Brain microvascular endothelial cell (primary cell): ENCODE measurements at regions not wholly inside any gene's neighbourhood (a gene's known extent, or its start where the extent isn't known, plus 50 kb on each side); places are given as distances from the start of the nearest gene placed in this dataset.

Experiments used
- DNase-seq: peaks from one replicate; pipeline ENCODE4 v3.0.0-alpha.2; 2020
- H3K27ac ChIP-seq: fragments of 250-450 bp; sonication (Bioruptor Pico); 2 replicates; pipeline ENCODE4 v1.5.1; 2020; ENCODE audit warnings: mild to moderate bottlenecking, moderate library complexity
- H3K27me3 ChIP-seq: fragments of 250-450 bp; sonication (Bioruptor Pico); replicated peaks from 2 replicates; pipeline ENCODE4 v1.5.1; 2020; ENCODE audit warnings: mild to moderate bottlenecking
- H3K36me3 ChIP-seq: fragments of 250-450 bp; sonication (Bioruptor Pico); replicated peaks from 2 replicates; pipeline ENCODE4 v1.5.1; 2020; ENCODE audit warnings: mild to moderate bottlenecking
- H3K4me3 ChIP-seq: 2 replicates; pipeline ENCODE4 v1.5.1; 2011; ENCODE audit warnings: low read depth, mild to moderate bottlenecking, control low read depth, low read length, moderate library complexity
- CTCF ChIP-seq: IDR thresholded peaks from 2 replicates; pipeline ENCODE4 v1.5.1; 2011; ENCODE audit warnings: low read depth, mild to moderate bottlenecking, moderate library complexity, low read length, control low read depth, inconsistent platforms; ENCODE audit errors: missing control alignments
- in situ Hi-C: cut with HindIII; loops from 2 replicates; pipeline ENCODE4 v1.10.0; 2017; ENCODE audit warnings: low sequenced_read_pairs, low pct_ligation_motif_present

GRCh38 chr2:15713475-15713874 is 121.8 kb downstream of the DDX1 start:
- Histone ChIP-seq H3K27ac (no peak overlapping the region), H3K36me3 (no peaks in the 10 kb centered on the region), H3K27me3 (no peaks in the 10 kb centered on the region), H3K4me3 (no peak overlapping the region)
- no peak for DNase-seq
- TF ChIP-seq CTCF, result no peak
- in situ Hi-C loops, result no loop called here

GRCh38 chr2:15714002-15714401 is 122.3 kb downstream of the DDX1 start:
- Histone ChIP-seq H3K36me3 (no peaks in the 10 kb centered on the region), H3K4me3 (no peak overlapping the region), H3K27me3 (no peaks in the 10 kb centered on the region), H3K27ac (no peak overlapping the region)
- TF ChIP-seq CTCF, result no peak
- in situ Hi-C loops, result no loop called here
- no peak for DNase-seq

- Histone ChIP-seq H3K27ac (no peak overlapping the region), H3K27me3 (no peaks in the 10 kb centered on the region), H3K4me3 (no peak overlapping the region), H3K36me3 (no peaks in the 10 kb centered on the region)
- no peak for DNase-seq
- TF ChIP-seq CTCF, result no peak
- in situ Hi-C loops, result no loop called here
Measured at GRCh38 chr2:15714609-15715008, 122.9 kb downstream of the DDX1 start.

DNA sequence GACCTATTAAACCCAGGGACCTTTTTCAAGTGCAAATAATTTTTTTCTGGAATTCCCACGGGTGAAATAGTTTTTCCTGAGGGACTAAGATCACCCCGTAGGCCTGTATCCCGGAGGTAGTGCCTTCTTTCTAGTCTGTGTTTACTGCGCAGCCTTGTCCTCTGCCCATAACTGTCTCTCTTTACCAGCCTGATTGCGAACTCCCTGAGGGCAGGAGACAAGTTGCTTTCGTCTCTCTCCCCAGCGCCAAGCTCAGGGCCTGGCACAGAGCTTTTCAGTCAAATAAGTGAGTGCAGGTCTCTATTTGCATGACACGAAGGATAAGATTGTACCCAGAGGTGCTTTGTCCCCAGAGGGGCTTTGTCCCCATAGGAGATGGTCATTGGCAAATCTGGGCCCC is 123.9 kb downstream of the DDX1 start:
- in situ Hi-C loops, result no loop called here
- H3K27ac ChIP-seq, result no peak overlapping the region
- TF ChIP-seq CTCF, result no peak
- no peak for DNase-seq
- no peak overlapping the region for H3K4me3 ChIP-seq
- no peaks in the 10 kb centered on the region for H3K27me3 ChIP-seq
- H3K36me3 ChIP-seq, result no peaks in the 10 kb centered on the region

DNA sequence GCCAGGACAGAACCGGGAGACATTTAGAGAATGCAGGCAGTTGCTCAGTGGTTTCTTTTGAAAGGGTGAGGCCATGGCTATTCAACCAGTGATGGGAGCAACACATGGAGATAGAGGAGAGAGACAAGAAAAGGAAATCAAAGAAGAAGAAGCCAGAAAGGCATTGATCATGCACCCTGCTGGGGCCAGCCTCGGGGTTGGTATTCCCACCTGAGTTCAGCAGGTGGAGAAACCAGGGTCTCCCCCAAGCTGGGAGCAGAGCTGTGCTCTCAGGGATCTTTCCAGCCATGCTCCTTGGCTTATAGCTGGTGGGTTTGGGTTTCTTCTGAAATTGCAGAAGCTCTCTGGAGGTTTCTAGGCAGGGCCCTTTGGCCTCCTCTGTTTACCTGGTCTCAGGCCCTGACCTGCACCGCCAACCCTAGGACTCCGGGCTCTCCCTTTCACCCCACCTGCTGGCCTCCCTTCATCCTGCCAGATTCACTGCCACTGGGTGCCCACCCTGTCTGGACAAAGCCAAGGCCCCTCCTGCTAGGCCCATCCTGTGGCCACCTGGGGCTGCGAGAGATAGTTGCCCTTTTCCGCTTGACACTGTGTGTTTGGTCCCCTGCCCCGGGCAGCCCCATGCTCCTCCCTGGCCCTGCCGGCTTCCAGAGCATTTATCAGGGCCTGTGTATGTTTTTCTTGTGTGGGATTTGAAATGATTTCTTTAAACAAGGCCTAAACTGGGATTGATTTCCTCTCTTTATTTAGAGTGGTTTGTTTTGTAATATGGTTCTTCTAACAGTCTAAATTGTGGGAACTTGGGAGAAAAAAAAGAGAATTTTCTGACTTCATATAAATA is 126.7 kb downstream of the DDX1 start:
- in situ Hi-C loops, result no loop called here
- no peak for DNase-seq
- H3K4me3 ChIP-seq, result no peak overlapping the region
- H3K27ac ChIP-seq, result no peak overlapping the region
- H3K27me3 ChIP-seq, result no peaks in the 10 kb centered on the region
- no peak for TF ChIP-seq CTCF
- H3K36me3 ChIP-seq, result no peaks in the 10 kb centered on the region

DNA sequence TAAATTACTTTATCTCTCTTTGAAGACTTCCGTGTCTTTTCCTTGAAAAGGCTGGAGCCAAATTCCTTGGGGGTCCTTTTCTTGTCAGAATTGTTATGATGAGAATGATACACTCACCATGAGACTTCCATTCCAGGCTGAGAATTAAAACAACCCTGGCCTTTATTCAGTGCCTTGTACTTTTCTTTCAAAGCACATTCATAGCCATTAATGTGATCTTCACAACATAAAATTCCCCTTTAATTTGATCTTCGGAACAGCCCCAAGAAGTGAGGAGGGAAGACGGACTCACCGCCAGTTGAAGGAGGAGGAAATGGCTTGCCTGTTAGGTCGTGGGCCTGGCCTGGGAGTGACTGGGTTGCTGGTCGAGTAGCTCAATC is 127.3 kb downstream of the DDX1 start:
- in situ Hi-C loops, result no loop called here
- Histone ChIP-seq H3K4me3 (no peak overlapping the region), H3K36me3 (no peaks in the 10 kb centered on the region), H3K27me3 (no peaks in the 10 kb centered on the region), H3K27ac (no peak overlapping the region)
- DNase-seq, result no peak
- TF ChIP-seq CTCF, result no peak
